NCI-H2196 treated with DMSO at 0.1 percent for 48 hours (cell line): ENCODE measurements at regions not wholly inside any gene's neighbourhood (a gene's known extent, or its start where the extent isn't known, plus 50 kb on each side); places are given as distances from the start of the nearest gene placed in this dataset.
"Not testable (repeated sequence)": the region's sequence is repeated elsewhere in the genome, so short reads cannot be mapped to it uniquely, and the experiment has no call there.

Experiments
- DNase-seq: peaks from one replicate; lab custom pipeline; 2025; ENCODE audit not compliant: unreplicated experiment; lab: John Stamatoyannopoulos, UW

GRCh38 chr14:81584495-81584894 is 50.8 kb upstream of the SEL1L start:
- no peak for DNase-seq

GRCh38 chr14:81589381-81590065 is 55.9 kb upstream of the SEL1L start:
- DNase-seq, result no peak

DNA sequence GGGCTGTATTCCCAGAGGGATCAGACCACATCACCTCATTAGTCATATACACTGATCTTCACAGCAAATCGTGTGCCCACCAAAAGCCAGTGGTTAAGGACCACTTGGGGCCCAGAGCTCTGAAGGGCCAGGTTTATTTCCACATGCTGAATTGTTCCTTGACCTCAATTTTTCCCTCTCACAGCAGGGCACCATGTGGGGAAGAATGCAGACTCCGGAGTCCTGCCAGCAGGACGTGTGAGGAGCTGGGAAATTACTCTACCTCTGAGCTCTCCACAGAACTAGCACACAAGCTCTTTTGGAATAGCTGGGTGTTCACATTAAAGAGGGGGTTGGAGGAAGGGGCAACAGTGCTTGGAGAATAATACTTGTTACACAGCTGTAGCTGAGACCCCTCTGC is 57.6 kb upstream of the SEL1L start:
- no peak for DNase-seq

GRCh38 chr14:81594012-81594411 is 60.4 kb upstream of the SEL1L start:
- DNase-seq, result no peak

- DNase-seq, result no peak
These were observed 72.0 kb upstream of the SEL1L start for GRCh38 chr14:81605660-81606059.

GRCh38 chr14:81613341-81614045 is 79.8 kb upstream of the SEL1L start:
- DNase-seq, result no peak

DNA sequence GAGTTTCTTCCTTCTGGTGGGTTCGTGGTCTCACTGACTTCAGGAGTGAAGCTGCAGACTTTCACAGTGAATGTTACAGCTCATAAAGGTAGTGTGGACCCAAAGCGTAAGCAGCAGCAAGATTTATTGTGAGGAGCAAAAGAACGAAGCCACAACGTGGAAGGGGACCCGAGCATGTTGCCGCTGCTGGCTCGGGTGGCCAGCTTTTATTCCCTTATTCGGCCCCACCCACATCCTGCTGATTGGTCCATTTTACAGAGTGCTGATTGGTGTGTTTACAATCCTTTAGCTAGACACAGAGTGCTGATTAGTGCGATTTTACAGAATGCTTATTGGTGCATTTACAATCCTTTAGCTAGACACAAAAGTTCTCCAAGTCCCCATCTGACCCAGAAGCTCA is 80.6 kb upstream of the SEL1L start:
- not testable (repeated sequence) for DNase-seq

GRCh38 chr14:81618695-81619094 is 85.0 kb upstream of the SEL1L start:
- DNase-seq, result no peak

- DNase-seq, result no peak
These were observed 86.2 kb upstream of the SEL1L start for GRCh38 chr14:81619816-81620215.

DNA sequence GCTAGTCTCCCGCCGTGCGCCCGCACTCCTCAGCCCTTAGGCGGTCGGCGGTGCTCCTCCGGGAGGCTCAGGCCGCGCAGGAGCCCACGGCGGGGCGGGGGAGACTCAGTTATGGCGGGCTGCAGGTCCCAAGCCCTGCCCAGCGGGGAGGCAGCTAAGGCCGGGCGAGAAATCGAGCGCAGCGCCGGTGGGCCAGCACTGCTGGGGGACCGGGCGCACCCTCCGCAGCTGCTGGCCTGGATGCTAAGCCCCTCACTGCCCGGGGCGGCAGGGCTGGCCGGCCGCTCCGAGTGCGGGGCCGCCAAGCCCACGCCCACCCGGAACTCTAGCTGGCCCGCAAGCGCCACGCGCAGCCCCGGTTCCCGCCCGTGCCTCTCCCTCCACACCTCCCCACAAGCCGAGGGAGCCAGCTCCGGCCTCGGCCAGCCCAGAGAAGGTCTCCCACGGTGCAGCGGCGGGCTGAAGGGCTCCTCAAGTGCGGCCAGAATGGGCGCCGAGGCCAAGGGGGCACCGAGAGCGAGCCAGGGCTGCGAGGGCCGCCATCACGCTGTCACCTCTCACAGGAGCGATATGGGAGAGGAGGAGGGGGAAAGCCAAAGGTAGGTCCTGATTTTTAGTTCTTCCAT is 90.2 kb upstream of the SEL1L start:
- not testable (repeated sequence) for DNase-seq

- DNase-seq, result no peak
These were observed 91.7 kb upstream of the SEL1L start for GRCh38 chr14:81625343-81625742.

GRCh38 chr14:81632157-81632556 is 98.5 kb upstream of the SEL1L start:
- no peak for DNase-seq

DNA sequence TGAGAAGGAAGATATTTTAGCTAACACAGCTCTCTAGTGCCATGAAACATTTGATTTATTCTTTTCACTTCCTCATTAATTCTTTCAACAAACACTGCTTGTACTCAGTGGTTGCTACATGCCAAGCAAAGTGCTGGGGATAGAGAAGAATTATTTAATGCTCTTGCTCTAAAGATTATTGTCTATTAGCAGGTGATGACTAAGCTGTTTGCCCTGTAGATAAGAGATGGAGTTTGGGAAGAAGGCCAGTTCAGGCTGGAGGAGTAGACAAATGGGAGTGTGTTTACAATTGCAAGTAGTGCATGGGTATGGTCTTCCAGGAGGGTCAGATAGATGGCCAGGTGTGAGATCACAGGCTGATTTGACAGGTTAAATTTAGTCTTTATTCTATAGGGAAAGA is 99.8 kb upstream of the SEL1L start:
- DNase-seq, result no peak

DNA sequence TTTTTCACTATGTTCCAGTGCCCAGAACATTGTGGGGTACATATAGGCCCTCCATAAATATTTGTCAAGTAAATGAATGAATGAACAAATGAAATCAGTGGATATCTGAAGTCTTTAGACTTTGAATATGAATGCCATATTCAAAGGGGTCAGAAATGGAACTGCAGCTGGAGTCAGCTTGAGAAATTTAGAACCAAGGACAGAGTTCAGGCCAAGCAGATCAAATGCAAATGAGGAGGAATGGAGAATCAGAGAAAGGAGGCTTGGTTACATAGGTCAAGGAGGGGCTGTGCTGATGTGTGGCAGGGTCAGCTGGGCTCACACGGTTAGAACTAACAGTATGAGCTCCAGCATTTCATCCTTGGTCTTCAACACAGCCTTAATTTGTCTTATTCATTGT is 104.0 kb upstream of the SEL1L start:
- no peak for DNase-seq

DNA sequence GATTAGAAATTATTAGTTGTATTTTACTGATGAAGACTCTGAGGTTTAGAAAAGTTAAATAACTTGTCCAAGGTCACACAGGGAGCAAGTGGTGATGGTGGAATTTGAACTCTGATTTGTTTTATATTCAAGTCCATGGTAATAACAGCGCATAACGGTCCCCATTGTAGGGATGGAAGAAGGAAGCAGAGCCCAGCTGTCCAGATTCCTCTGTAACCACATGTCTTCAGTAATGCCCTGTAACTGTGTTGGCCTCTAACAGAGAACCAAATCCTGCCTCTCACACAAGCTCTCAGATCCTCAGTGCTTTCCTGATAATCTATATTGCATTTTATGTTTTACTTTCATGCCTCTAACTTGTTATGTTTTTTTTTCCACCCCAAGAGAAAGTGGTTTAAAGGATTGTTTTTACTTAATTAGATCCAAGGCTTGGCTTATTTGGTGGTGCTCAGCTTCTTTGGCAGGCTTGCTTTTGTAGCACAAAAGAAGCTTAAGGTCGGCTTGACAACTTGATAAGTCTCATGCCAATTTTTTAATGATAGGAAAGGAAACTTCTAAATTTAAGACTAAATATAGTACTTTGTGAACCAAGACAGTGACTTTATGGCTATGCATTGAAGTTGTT is 105.1 kb upstream of the SEL1L start:
- no peak for DNase-seq

GRCh38 chr14:81653626-81654025 is 120.0 kb upstream of the SEL1L start:
- DNase-seq, result no peak

DNA sequence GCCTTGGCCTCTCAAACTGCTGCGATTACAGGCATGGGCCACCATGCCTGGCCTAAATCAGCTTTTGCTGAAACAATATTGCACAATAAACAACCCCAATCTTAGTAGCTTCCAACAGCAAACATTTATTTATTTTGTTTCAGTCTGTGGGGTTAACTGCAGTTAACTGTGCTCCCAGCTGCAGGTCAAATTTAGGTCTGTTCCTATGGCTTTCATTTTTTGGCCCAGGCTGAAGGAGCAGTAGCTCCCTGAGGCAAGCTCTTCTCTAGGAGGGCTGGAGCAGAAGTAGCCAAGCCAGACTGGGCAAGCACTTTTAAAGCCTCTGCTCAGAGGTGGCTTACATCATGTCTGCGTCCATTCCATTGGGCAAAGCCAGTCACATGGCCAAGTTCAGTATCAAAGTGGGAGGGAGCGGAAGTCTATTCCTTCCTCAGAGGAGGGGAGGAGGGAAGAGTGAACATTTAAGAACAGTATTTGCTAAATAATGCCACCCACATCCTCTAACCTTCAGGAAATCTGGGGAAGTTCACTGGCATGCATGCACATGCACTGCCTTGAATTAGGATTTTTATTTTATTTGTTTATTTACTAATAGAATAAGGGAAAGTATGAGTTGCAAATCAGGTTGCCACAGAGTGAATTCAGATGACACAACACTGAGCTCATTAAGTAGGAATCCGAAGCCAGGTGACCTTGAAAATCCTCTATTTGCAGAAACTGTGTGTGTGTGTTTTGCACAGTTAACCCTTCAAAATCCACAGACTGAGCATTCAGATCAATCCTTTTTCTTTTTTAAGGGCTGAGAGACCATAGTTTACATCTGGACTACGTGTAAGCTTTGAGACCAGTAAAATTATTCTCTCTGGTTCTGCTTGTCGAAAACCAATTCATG is 122.0 kb upstream of the SEL1L start:
- DNase-seq, result no peak

- no peak for DNase-seq
These were observed 123.2 kb upstream of the SEL1L start for GRCh38 chr14:81656811-81657210.

GRCh38 chr14:81662066-81662465 is 128.4 kb upstream of the SEL1L start:
- DNase-seq, result no peak

DNA sequence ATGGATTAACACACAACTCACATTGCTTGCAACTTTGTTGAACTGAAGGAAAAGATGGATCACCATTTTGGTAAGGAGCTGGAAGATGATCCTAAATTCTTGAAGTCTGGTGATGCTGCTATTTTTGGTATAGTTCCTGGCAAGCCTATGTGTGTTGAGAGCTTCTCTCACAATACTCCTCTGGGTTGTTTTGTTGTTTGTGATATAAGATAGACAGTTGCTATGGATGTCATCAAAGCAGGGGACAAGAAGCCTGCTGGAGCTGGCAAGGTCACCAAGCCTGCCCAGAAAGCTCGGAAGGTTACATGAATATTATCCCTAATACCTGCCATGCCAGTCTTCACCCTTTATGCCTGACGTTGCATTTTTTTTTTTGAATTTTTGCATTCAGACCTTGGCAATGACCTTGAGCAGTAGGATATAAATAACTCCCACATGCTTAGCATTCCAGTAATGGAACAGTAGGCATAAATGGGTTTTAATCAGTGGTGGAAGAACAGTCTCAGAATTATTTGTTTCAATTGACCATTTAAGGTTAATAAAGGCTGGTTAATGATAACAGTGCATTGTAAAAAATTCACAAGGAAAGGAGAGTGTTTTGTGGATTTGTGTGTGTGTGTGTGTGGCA is 129.0 kb upstream of the SEL1L start:
- no peak for DNase-seq
